Right ventricle myocardium superior (tissue), 1 donor: ENCODE measurements at regions not wholly inside any gene's neighbourhood (a gene's known extent, or its start where the extent isn't known, plus 50 kb on each side); places are given as distances from the start of the nearest gene placed in this dataset.

Source experiments
- ATAC-seq: fragments of 200-7000 bp; cut with Tn5 transposase; one replicate; pipeline ENCODE4 v1.9.1; 2020; ENCODE audit warnings: mild to moderate bottlenecking; ENCODE audit not compliant: poor library complexity
- DNase-seq: peaks from one replicate; pipeline ENCODE4 v3.0.0-alpha.2; 2020
- intact Hi-C: fragments of 100-400 bp; cut with DNase I; formaldehyde crosslinking; loops from one replicate; pipeline ENCODE4 v1.11.2; 2022
- donor health status: DM: no; HTN: yes; CAD: no; lungs with severe emphysema.

- intact Hi-C loops, result no loop called here
- ATAC-seq, result no peak
These were observed 107.3 kb upstream of the PRLR start for GRCh38 chr5:35337340-35338156.

GRCh38 chr5:35336230-35336629 is 105.9 kb upstream of the PRLR start:
- intact Hi-C loops, result no loop called here
- ATAC-seq (no peak), DNase-seq (no peak)

More at GRCh38 chr5:35337340-35338156, 107.3 kb upstream of the PRLR start:
- no peak for DNase-seq

DNA sequence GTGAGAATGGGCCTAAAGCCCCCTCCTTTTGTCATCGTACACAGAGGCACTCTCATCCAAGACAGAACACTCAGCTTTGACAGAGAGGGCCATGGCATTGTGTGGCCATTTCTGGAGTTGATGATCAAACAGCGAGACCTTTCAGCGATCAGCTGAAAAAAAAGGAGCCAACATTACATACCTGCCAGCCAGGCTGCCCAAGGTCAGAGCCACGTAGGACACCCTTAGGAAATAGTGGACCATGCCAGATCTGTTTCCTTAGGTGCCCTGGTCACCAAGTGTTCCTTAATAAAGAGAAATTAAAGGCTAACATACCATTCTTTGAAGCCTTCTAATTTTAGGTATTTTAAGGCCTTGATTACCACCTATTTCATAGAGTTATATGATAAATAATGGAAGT is 105.5 kb upstream of the PRLR start:
- DNase-seq (no peak), ATAC-seq (no peak)
- intact Hi-C loops, result no loop called here

DNA sequence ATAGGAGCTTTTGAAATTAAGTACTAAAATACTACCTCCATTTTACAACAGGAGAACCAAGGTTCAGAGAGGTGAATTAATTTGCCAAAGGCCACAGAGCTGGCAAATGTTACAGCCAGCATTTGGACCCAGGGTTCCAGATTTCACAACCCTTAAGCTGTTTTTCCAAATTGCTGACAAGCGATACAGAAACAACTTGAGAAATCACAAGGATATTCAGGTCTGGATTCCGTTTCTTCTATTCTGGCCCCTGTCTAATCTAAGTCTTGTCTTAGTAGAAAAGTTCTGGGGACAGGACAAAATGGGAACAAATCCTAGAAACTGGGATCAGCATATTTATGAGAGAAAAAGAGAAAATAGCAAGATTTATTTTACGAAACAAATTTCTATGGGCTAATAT is 103.1 kb upstream of the PRLR start:
- no peak for DNase-seq
- no peak for ATAC-seq
- intact Hi-C loops, result no loop called here

- DNase-seq (no peak), ATAC-seq (no peak)
- intact Hi-C loops, result no loop called here
These were observed 102.0 kb upstream of the PRLR start for GRCh38 chr5:35331956-35332950.

DNA sequence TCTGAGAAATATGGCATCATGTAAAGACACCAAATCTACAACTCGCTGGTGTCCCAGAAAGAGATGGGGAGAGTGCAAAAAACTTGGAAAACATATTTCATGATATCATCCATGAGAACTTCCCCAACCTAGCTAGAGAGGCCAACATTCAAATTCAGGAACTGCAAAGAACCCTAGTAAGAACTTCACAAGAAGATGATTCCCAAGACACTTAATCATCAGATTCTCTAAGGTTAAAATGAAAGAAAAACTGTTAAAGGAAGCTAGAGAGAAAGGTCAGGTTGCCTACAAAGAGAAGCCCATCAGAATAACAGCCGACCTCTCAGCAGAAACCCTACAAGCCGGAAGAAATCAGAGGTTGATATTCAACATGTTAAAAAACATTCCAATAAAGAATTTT is 95.5 kb upstream of the PRLR start:
- ATAC-seq (no peak), DNase-seq (no peak)
- intact Hi-C loops, result no loop called here

DNA sequence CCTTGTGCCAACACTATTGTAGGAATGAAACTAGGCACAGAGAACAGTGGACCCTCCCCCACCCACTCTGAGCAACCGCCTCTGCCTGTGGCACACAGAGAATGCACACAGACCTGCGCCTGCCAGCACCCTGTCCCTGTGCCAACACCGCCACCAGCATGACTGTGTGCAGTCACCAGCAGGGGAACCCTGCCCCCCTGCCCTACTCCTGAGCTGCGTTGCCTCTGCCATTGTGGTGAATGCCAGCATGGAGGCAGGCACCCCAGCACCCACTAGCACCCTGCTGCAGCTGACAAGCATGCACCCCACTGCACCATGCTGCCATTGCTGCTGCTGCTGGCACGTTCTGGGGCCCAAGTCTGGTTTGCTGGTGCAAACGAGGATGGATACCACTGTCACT is 94.4 kb upstream of the PRLR start:
- no peak for ATAC-seq

GRCh38 chr5:35324201-35324600 is 93.9 kb upstream of the PRLR start:
- DNase-seq, result no peak

More for the DNA sequence above, 94.4 kb upstream of the PRLR start:
- intact Hi-C loops, result no loop called here
- DNase-seq, result no peak

GRCh38 chr5:35320029-35320428 is 89.7 kb upstream of the PRLR start:
- intact Hi-C loops, result no loop called here
- ATAC-seq (no peak), DNase-seq (no peak)

More at GRCh38 chr5:35324201-35324600, 93.9 kb upstream of the PRLR start:
- intact Hi-C loops, result no loop called here
- ATAC-seq, result no peak

GRCh38 chr5:35319333-35320002 is 89.2 kb upstream of the PRLR start:
- DNase-seq (peak; percentile 71), ATAC-seq (peak; percentile 58)
- intact Hi-C loops, result no loop called here

- intact Hi-C loops, result no loop called here
- DNase-seq (no peak), ATAC-seq (no peak)
These were observed 87.3 kb upstream of the PRLR start for GRCh38 chr5:35317586-35317985.

DNA sequence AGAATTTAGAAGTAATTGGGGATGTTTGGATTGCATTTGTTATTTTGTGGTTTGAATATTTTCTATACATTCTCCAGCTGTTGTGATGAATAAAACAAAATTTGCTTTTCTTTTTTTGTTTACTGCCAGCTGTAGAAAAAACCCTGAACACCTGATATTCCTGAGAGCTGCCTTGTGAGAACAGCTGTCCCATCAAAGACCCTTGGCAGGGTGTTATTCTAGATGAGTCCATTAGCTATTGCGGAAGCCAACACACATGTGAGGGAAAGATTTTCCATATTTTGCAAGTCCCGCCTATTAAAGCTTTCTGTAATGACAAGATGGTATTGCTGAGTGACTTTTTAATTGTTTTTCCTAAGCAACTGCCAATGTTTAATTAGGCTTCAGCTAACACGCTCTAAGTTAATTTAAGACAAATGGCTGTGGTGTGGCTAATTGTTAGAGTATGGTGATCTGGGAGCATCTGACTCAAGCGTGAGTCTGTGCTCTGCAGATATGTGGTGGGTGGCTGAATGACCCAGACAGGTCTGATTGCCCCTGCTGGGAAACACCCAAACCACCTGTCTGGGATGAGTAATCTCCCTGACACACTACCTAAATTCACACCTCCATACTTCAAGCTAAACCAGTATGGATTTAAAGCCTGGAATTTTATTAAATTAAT is 86.5 kb upstream of the PRLR start:
- no peak for ATAC-seq
- intact Hi-C loops, result no loop called here
- DNase-seq, result no peak

- DNase-seq, result no peak
- intact Hi-C loops, result no loop called here
- no peak for ATAC-seq
These were observed 83.0 kb upstream of the PRLR start for GRCh38 chr5:35313291-35313690.

DNA sequence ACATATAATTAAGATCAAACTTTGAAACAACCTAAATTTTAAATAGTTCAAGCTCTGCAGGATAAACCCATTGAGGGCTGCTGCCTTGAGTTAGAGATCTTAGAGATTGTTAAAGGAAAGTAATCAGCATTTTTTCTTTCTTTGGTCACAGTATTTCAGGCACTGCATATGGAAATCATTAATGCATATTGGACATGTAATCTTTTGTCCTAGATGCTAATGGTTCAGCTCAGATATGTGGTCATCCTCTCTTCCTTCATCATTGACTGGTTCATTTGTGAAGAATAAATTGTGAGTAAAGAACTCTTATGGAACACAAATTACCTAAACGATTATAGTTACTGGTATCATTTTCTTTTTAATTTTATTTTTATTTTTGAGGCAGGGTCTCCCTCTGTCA is 82.0 kb upstream of the PRLR start:
- ATAC-seq, result no peak
- intact Hi-C loops, result no loop called here
- DNase-seq, result no peak

DNA sequence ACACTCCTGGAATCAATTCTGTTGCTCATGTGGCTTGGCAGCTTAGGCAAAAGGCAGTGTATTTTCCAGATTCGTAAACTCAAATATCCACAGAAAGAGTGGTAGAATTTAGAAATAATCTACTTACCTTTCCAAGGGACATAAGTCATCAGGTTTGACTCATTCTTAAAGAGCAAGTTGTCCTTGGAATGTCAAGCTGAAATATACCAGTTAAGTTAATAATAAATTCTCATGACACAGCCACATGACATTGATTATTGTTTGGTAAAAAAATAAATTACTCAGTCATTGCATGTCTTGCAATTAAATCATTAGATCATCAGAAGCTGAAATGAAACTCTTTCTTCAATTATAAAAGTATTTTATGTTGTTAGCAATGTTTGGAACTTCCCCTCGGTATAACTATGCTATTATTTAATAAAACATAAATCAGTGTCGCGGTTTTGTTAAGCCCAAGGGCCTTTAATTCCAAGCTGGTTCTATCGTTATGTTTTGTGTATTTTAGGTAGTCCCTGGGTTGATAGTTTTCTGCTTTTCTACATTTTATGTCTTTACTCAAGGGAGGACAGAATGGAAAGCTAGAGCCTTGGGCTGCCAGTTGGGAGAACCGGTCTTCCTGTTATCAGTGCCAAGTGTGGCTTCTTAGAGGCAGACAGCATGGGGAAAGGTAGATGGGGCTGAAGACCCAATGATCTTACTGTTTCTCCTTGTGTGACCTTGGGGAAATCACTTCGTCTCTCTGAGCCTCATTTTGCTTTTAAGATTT is 79.3 kb upstream of the PRLR start:
- intact Hi-C loops, result no loop called here
- no peak for DNase-seq
- no peak for ATAC-seq

GRCh38 chr5:35308421-35308820 is 78.1 kb upstream of the PRLR start:
- intact Hi-C loops, result no loop called here
- DNase-seq, result no peak
- no peak for ATAC-seq

- intact Hi-C loops, result no loop called here
- DNase-seq (no peak), ATAC-seq (no peak)
These were observed 76.6 kb upstream of the PRLR start for GRCh38 chr5:35306716-35307365.
